ENCODE measurements at regions not wholly inside any gene's neighbourhood (a gene's known extent, or its start where the extent isn't known, plus 50 kb on each side); places are given as distances from the start of the nearest gene placed in this dataset.

GRCh38 chr20:50249447-50250388, 59.1 kb downstream of the CEBPB start:
- TF ChIP-seq, protein P1, sequence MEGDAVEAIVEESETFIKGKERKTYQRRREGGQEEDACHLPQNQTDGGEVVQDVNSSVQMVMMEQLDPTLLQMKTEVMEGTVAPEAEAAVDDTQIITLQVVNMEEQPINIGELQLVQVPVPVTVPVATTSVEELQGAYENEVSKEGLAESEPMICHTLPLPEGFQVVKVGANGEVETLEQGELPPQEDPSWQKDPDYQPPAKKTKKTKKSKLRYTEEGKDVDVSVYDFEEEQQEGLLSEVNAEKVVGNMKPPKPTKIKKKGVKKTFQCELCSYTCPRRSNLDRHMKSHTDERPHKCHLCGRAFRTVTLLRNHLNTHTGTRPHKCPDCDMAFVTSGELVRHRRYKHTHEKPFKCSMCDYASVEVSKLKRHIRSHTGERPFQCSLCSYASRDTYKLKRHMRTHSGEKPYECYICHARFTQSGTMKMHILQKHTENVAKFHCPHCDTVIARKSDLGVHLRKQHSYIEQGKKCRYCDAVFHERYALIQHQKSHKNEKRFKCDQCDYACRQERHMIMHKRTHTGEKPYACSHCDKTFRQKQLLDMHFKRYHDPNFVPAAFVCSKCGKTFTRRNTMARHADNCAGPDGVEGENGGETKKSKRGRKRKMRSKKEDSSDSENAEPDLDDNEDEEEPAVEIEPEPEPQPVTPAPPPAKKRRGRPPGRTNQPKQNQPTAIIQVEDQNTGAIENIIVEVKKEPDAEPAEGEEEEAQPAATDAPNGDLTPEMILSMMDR (IDR thresholded peaks at IDR 0.05): no peak
- no peak for TF ChIP-seq POLR2A (IDR thresholded peaks at IDR 0.05)

All from adrenal gland (tissue), 5 donors.